ENCODE measurements at regions not wholly inside any gene's neighbourhood (a gene's known extent, or its start where the extent isn't known, plus 50 kb on each side); places are given as distances from the start of the nearest gene placed in this dataset.

GRCh38 chr19:29275266-29275665 is 62.3 kb upstream of the UQCRFS1 start (continued):
- no peak for TF ChIP-seq EZH2 (IDR thresholded peaks at IDR 0.05; ENCODE audit: low read depth, low read length, severe bottlenecking)
- TF ChIP-seq CREB1 (IDR thresholded peaks at IDR 0.05) = no peak
- TF ChIP-seq TAF7 (optimal IDR thresholded peaks at IDR 0.05; ENCODE audit: borderline replicate concordance, low read depth, low read length) = no peak
- TF ChIP-seq RNF2 (IDR thresholded peaks at IDR 0.05; ENCODE audit: borderline replicate concordance, low read depth, low read length, missing control alignments, poor library complexity, severe bottlenecking) = no peak
